GM12878 (cell line): ENCODE measurements at regions not wholly inside any gene's neighbourhood (a gene's known extent, or its start where the extent isn't known, plus 50 kb on each side); places are given as distances from the start of the nearest gene placed in this dataset.

ENCODE experiments used
- NRF1 ChIP-seq: conservative IDR thresholded peaks from 2 replicates; pipeline ENCODE4 v1.6.1; 2011; ENCODE audit warnings: mild to moderate bottlenecking, low read depth, low read length, improper control_type of control experiment
- TCF12 ChIP-seq: IDR thresholded peaks from 2 replicates; pipeline ENCODE4 v1.6.1; 2011; ENCODE audit warnings: low read depth, mild to moderate bottlenecking, low read length

DNA sequence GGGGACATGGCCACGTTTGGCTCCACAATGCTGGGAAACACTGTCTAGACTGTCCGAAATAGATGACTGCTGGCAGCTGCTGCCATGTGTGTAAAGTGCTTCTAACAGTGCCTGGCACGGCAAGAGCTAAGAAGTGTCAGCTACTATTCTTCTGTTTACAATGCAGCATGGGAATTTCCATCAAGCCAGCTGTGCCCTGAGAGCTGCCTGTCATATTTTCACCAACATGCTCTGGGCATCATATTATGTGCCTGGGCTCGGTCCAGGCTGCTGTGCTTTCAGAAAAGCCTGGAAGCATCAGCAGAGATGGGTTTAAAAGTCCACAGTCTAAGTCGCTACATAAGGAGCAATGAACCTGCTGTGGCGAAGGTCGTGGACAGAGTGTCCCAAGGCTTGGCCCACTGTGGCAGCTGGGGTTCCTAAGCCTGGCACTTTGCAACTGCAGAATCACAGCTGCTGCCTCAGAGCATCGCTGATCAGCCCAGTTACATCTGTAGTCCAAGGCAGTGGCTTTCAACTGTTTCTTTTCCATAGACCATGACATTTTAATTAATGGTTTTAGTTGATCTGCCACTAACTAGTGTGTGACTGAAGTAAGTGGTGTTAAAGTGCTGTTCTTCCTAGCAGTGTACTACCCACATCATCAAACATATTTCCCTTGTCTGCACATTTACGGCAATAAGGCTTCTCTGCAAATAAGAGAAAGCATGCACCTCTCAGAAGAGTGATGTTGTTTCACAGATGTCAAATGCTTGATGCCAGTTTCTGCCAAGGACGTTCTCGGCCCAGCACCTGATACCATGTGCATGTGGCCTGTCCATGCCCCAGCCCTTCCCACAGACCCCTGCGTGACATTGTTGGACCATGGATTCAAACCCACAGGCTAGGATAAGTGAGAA, 95.7 kb upstream of the C1QTNF9B start:
- TF ChIP-seq NRF1 (no peak), TCF12 (no peak)
